IPS-20b (cell line): ENCODE measurements at regions not wholly inside any gene's neighbourhood (a gene's known extent, or its start where the extent isn't known, plus 50 kb on each side); places are given as distances from the start of the nearest gene placed in this dataset.
A peak's percentile ranks its signal among the peaks of the same experiment; 100 is the strongest.
"Not testable (repeated sequence)": the region's sequence is repeated elsewhere in the genome, so short reads cannot be mapped to it uniquely, and the experiment has no call there.

Experiments
- H3K27ac ChIP-seq: one replicate; pipeline ENCODE4 v1.5.1; 2013; ENCODE audit warnings: low read length
- H3K27me3 ChIP-seq: 2 replicates; pipeline ENCODE4 v1.6.1; 2013; ENCODE audit warnings: mild to moderate bottlenecking, low read length, inconsistent platforms; ENCODE audit not compliant: insufficient read depth
- H3K36me3 ChIP-seq: 2 replicates; pipeline ENCODE4 v1.6.1; 2013; ENCODE audit warnings: low read depth, mild to moderate bottlenecking, inconsistent platforms, low read length, moderate library complexity; ENCODE audit not compliant: insufficient read depth
- H3K4me1 ChIP-seq: 2 replicates; pipeline ENCODE4 v1.6.1; 2013; ENCODE audit warnings: mild to moderate bottlenecking, control low read depth, inconsistent platforms, low read length, moderate library complexity; ENCODE audit not compliant: insufficient read depth
- H3K4me3 ChIP-seq: 2 replicates; pipeline ENCODE4 v1.5.1; 2013; ENCODE audit warnings: mild to moderate bottlenecking, low read length, inconsistent platforms
- H3K9ac ChIP-seq: 2 replicates; pipeline ENCODE4 v1.6.1; 2013; ENCODE audit warnings: low read depth, mild to moderate bottlenecking, inconsistent platforms, low read length, moderate library complexity
- H3K9me3 ChIP-seq: 2 replicates; pipeline ENCODE4 v1.6.1; 2013; ENCODE audit warnings: mild to moderate bottlenecking, low read depth, low read length, inconsistent platforms; ENCODE audit not compliant: insufficient read depth

DNA sequence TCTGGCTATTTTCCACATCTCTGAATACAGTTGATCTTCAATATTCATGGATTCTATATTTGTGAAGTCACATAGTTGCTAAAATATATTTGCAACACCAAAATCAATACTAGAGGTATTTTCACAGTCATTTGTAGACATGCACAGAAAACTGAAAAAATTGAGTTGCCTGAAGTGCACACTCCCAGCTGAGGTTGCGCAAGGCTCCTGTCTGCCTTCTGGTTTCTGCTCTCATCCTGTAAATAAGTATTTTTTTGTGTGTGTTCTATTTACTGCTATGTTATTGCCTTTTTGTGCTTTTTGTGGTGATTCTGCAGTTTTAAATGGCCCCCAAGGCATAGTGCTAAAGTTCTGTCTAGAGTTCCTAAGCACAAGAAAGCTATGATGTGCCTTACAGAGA lies 371.1 kb upstream of the GRAMD2B start:
- Histone ChIP-seq H3K27me3 (no peaks in the 10 kb centered on the region), H3K4me1 (peaks cover 29% of the 10 kb centered on the region), H3K4me3 (no peak overlapping the region), H3K9ac (no peak overlapping the region), H3K9me3 (no peaks in the 10 kb centered on the region), H3K27ac (no peak overlapping the region), H3K36me3 (no peaks in the 10 kb centered on the region)

DNA sequence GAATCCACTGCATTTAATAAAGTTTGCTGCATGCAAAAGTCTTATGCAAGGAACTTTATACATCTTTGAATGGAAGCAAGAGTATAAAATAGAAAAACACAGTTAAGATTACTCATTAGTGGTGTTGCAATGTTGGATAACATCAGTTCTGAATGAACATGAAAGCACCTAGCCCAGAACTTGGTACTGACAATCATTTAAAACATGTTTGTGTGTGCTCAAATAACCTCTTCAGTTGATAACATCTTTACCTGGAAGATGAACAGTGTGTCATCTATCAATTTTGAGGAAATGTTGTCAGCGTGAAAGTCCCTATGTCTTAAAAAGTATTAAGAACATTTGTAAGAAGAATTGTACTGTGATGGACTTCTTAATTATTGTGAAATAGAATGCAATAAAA lies 370.4 kb upstream of the GRAMD2B start:
- no peaks in the 10 kb centered on the region for H3K27me3 ChIP-seq

DNA sequence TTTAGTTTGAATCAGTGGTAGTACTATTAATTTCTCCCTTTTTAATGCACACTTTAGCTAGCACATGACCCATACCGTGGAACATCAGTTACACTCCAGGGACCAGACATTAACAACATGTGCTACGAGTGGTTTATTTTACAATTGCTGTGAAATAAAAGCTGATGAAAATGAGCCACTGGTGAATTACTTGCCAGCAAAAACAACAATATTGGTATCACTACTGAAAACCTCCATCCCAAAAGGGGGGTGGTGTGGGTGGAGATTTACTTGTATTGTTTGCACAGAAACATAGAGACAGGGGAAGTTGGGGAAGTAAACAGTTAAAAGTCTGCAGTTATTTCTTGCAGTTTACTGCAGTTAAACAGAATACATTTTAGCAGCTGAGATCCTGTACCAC lies 369.6 kb upstream of the GRAMD2B start:
- Histone ChIP-seq H3K27me3 (no peaks in the 10 kb centered on the region), H3K9me3 (0 out of 2 replicates have a peak, but pooled peaks cover 5% of the 10 kb centered on the region)

More for the DNA sequence above, 370.4 kb upstream of the GRAMD2B start:
- Histone ChIP-seq H3K27ac (no peak overlapping the region), H3K36me3 (no peaks in the 10 kb centered on the region), H3K4me3 (no peak overlapping the region), H3K4me1 (peaks cover 33% of the 10 kb centered on the region), H3K9me3 (no peaks in the 10 kb centered on the region), H3K9ac (no peak overlapping the region)

DNA sequence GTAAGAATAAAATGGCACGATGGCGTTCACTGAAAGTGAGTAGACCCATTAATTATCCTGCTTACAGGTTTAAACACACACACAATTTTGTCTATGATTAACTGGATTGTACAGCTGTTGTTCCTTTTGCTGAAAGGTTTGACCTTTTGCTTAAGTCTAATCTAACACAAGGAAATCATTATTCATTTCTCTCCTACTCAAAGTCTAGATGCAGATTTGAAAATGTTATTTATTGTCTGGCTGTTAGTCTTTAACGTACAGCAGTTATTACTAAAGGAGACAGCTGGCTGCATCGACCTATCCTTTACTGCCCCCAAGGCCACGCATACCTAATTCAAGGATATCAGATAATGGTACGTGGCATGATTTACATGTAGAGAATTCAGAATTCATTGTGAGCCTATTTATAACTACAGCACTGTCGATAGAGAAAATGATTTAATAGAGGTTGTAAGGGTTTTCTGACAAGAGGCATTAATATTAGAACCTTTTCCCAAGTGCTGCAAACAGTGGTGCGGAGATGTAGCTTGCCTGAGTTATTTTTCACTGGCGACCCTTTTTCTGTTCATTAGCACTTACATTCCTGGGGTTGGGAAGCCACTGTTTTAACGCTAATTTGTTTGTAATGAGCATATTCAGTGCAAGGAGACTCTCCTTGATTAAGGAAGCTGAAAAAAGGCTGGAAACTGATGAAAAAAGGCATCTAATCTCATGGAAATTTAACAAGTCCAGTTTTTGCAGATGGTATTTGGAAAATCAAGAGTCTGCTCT lies 368.4 kb upstream of the GRAMD2B start:
- Histone ChIP-seq H3K27me3 (no peaks in the 10 kb centered on the region), H3K4me1 (peaks cover 36% of the 10 kb centered on the region), H3K27ac (peak overlapping the region; percentile 88), H3K9me3 (0 out of 2 replicates have a peak, but pooled peaks cover 9% of the 10 kb centered on the region), H3K4me3 (peak overlapping the region; percentile 27; the same call in 1 of the 2 replicates), H3K9ac (peak overlapping the region; percentile 43; the same call in 1 of the 2 replicates), H3K36me3 (peaks cover 4% of the 10 kb centered on the region; the same call in 1 of the 2 replicates)

More for the DNA sequence above, 369.6 kb upstream of the GRAMD2B start:
- Histone ChIP-seq H3K4me3 (no peak overlapping the region), H3K27ac (no peak overlapping the region), H3K36me3 (peaks cover 3% of the 10 kb centered on the region; the same call in 1 of the 2 replicates), H3K4me1 (peaks cover 36% of the 10 kb centered on the region), H3K9ac (peak overlapping the region; percentile 23; the same call in 1 of the 2 replicates)

DNA sequence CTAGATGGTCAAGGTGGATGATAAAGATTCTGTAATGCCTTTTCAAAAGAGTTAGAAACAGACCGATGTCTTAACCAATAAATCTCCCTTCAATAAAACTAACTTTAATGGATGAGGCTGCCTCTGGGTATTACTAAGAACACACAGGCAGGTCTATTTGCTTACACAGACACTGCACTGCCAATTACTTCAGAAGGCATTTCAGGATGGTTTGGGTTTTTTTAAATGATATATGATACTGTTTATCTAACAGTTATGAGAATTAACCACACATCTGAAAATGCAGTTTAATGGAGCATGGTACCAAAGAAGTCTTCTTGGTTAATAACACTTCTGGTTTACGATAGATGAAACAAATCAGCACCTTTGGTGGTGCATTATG lies 367.9 kb upstream of the GRAMD2B start:
- Histone ChIP-seq H3K36me3 (peaks cover 4% of the 10 kb centered on the region; the same call in 1 of the 2 replicates), H3K4me3 (peak overlapping the region; percentile 27; the same call in 1 of the 2 replicates), H3K9me3 (0 out of 2 replicates have a peak, but pooled peaks cover 9% of the 10 kb centered on the region), H3K4me1 (peaks cover 36% of the 10 kb centered on the region), H3K9ac (peak overlapping the region; percentile 43; the same call in 1 of the 2 replicates), H3K27ac (peak overlapping the region; percentile 88), H3K27me3 (no peaks in the 10 kb centered on the region)

DNA sequence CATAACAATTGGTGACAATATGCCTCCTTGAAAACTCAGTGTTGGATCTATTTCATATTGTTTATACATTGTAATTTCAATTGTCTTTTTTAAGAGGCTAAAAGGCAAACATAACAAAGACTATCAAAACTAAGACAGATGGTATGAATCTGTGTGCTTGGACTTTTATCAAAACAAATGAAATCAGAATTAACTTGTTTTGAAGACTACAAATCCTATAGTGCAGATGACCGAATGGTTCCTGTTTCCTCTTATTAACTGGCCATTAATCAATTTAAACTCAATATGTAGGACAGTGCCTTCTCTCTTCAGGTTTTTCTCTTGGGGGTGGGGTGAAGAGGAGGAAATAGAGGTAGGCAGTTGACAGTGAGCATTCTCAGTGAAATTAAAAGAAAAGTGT lies 366.9 kb upstream of the GRAMD2B start:
- 0 out of 2 replicates have a peak, but pooled peaks cover 9% of the 10 kb centered on the region for H3K9me3 ChIP-seq

DNA sequence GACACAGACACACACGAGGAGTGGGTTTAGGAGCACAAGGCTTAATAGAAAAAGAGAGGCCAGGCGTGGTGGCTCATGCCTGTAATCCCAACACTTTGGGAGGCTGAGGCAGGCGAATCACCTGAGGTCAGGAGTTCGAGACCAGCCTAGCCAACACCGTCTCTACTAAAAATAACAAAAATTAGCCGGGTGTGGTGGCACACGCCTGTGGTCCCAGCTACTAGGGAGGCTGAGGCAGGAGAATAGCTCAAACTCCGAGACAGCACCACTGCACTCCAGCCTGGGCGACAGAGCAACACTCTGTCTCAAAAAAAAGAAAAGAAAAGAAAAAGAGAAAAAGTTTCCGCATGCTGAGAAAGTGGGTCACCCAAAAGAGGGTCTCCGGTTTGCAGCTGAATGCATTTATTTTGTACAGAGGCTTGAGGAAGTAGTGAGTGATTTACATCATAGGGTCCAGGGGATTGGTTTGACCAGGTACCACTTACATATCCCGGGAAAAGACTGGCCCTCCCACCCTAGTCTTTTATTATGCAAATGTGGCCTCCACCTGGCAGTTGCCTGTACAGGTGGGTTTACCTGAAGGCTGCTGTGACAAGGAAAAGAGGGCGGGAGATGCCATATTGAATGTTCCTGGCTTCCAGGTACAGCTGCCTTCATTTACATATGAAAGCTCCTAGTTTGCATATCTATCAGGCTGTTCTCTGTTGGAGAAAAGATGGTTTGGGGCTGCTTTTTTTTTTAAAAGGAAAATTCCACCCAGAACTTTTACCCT lies 366.2 kb upstream of the GRAMD2B start:
- H3K36me3 ChIP-seq: peaks cover 4% of the 10 kb centered on the region; the same call in 1 of the 2 replicates
- peaks cover 36% of the 10 kb centered on the region for H3K4me1 ChIP-seq
- peak overlapping the region; percentile 83 for H3K27ac ChIP-seq
- 0 out of 2 replicates have a peak, but pooled peaks cover 9% of the 10 kb centered on the region for H3K9me3 ChIP-seq
- H3K27me3 ChIP-seq: no peaks in the 10 kb centered on the region
- peak overlapping the region; percentile 35; the same call in 1 of the 2 replicates for H3K9ac ChIP-seq
- H3K4me3 ChIP-seq: peak overlapping the region; percentile 4; the same call in 1 of the 2 replicates

More for the DNA sequence above, 366.9 kb upstream of the GRAMD2B start:
- Histone ChIP-seq H3K9ac (peak overlapping the region; percentile 27; the same call in 1 of the 2 replicates), H3K4me1 (peaks cover 36% of the 10 kb centered on the region), H3K27me3 (no peaks in the 10 kb centered on the region), H3K27ac (peak overlapping the region; percentile 83), H3K36me3 (peaks cover 4% of the 10 kb centered on the region; the same call in 1 of the 2 replicates), H3K4me3 (no peak overlapping the region)

DNA sequence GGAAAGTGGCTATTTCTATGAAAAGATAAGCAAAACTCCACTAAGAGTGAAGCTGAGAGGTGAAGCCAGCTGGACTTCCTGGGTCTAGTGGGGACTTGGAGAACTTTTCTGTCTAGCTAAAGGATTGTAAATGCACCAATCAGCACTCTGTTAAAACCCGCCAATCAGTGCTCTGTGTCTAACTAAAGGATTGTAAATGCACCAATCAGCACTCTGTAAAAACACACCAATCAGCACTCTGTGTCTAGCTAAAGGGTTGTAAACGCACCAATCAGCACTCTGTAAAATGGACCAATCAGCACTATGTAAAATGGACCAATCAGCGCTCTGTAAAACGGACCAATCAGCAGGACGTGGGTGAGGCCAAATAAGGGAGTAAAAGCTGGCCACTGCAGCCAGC lies 364.8 kb upstream of the GRAMD2B start:
- H3K27ac ChIP-seq: peak overlapping the region; percentile 64
- not testable (repeated sequence) for H3K27me3 ChIP-seq, H3K4me3 ChIP-seq, H3K9ac ChIP-seq, H3K36me3 ChIP-seq, H3K9me3 ChIP-seq
- peaks cover 36% of the 10 kb centered on the region for H3K4me1 ChIP-seq

DNA sequence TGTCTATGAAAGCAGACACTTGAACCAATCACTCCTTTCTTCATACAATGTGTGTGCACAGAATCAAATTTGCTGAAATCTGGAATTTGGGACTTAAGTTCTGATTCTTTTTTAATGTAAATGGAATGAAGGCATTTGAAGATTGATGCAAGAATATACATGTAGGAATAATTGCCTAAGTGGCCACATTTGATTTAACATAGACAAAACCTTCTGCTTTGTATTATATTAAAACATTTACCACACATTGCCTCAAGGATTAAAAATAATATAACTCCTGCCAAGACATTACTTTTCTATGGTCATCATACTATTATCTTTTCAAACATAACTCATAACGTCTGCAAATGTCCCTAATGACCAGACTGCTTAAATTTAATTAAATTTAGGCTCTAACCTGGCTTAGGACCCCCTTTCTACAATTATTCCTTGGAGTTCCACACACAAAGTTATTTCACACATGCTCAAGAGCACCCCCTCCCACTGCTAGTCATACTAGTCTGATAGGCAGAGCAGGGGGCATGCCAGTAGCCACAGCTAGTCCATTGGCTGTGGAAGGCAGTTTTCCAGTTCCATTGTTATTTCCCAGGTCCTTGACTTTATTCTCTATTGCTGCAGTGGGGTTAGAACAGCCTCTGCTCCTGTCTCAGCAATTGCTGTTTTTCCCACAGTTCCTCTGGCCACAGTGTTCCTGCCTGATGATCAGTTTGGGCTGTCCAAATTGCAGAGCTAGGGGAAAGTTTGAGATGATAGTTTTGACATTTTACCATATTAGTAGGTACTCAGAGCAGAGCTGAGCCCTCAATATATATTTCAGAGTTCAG lies 360.6 kb upstream of the GRAMD2B start:
- Histone ChIP-seq H3K27ac (no peak overlapping the region), H3K4me1 (peaks cover 5% of the 10 kb centered on the region; the same call in 1 of the 2 replicates), H3K9ac (no peak overlapping the region), H3K27me3 (no peaks in the 10 kb centered on the region), H3K4me3 (no peak overlapping the region), H3K36me3 (peaks cover 4% of the 10 kb centered on the region; the same call in 1 of the 2 replicates), H3K9me3 (0 out of 2 replicates have a peak, but pooled peaks cover 9% of the 10 kb centered on the region)

DNA sequence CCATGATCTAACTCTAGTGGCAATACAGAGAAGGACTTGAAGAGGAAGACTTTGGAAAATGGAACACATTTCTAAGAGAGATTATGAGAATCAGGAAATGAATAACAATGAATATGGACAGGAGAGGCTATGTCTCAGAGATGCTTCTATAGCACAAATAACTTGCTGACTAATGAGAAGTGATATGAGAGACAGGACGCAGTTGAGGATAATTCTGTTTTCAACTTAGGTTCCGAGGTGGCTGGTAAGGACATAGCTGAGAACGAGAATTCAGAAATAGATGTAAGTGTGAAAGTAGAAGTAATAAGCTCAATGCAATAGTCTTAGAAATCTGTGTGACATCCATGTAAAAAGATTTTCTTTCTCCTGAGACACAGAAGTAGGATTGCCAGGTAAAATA lies 358.1 kb upstream of the GRAMD2B start:
- H3K9ac ChIP-seq: no peak overlapping the region
- H3K4me3 ChIP-seq: no peak overlapping the region
- no peaks in the 10 kb centered on the region for H3K27me3 ChIP-seq
- no peaks in the 10 kb centered on the region for H3K36me3 ChIP-seq
- H3K27ac ChIP-seq: no peak overlapping the region
- no peaks in the 10 kb centered on the region for H3K4me1 ChIP-seq
- H3K9me3 ChIP-seq: no peaks in the 10 kb centered on the region

DNA sequence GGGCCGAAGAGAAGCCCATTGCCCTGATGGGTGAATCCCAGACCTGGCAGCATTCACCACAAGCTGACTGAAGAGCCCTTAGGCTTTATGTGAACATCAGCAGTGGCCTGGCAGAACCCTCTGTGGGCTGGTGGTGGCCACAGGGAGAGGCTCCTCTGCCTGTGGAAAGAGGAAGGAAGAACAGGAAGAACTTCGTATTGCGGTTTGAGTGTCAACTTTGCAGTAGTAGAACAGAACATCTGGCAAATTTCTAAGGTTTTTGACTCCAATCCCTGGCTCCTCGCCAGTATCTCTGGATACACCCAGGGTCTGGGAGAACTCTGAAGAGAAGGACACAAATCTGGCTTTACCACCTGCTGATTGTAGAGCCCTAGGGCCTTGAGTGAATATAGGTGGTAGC lies 356.4 kb upstream of the GRAMD2B start:
- no peaks in the 10 kb centered on the region for H3K9me3 ChIP-seq
- no peaks in the 10 kb centered on the region for H3K4me1 ChIP-seq
- H3K9ac ChIP-seq: no peak overlapping the region
- H3K36me3 ChIP-seq: no peaks in the 10 kb centered on the region
- no peak overlapping the region for H3K4me3 ChIP-seq
- no peaks in the 10 kb centered on the region for H3K27me3 ChIP-seq
- no peak overlapping the region for H3K27ac ChIP-seq
